Body of pancreas (tissue), 4 donors: ENCODE measurements at regions not wholly inside any gene's neighbourhood (a gene's known extent, or its start where the extent isn't known, plus 50 kb on each side); places are given as distances from the start of the nearest gene placed in this dataset.

Experiments
- CTCF ChIP-seq, 7 experiments: fragments of 450-650 bp in 4 of 7; fragments of 200-600 bp in 3 of 7; sonication (generic) in 3 of 7; IDR thresholded peaks; one replicate each; pipeline ENCODE4 v1.5.1; 2016 to 2019; ENCODE audit warnings: antibody characterized with exemption in 7 of 7
- POLR2A ChIP-seq, 3 donors: fragments of 450-650 bp; IDR thresholded peaks; one replicate each; pipeline ENCODE4 v1.6.1; 2016; ENCODE audit warnings: antibody characterized with exemption in 3 of 3, mild to moderate bottlenecking in 2 of 3

GRCh38 chr4:133559987-133560386, 410.9 kb downstream of the PCDH10 start:
- no peak for TF ChIP-seq CTCF (IDR thresholded peaks at IDR 0.05)
- no peak for TF ChIP-seq POLR2A (IDR thresholded peaks at IDR 0.05)
